ENCODE measurements at regions not wholly inside any gene's neighbourhood (a gene's known extent, or its start where the extent isn't known, plus 50 kb on each side); places are given as distances from the start of the nearest gene placed in this dataset.

GRCh38 chr7:21029006-21029405, 242.3 kb upstream of the SP8 start:
- no peak for DNase-seq (ENCODE audit: low read depth)

DNA sequence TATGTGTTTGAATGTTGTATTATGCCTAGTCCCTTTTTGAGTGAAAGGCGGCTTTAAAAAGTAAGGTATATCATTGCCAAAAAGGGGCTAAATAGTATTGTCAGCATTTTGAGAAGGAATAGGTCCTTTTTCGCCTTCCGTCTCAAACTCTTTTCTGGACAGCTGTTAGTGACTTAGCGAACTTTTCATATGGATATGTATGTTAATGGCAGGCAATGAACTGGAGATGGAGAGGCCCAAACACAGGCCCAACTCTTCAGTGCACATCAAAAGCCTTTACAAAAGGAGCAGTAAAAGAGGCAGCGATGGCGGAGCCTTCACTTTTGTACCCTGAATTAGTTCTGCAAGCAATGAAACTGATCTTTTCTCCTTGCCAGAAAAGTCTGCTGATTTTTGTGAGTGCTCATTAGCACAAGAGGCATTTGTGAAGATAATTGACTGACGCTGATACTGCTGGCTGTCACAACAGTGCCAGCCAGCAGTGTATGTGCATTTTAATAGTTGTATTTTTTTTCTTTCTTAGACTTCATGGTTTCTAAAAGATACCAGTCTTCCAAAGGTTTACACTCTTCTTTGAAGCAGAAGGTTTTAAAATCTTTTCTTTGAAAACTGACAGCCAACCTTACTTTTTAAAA, 243.7 kb upstream of the SP8 start:
- DNase-seq (ENCODE audit: low read depth): no peak

GRCh38 chr7:21041252-21041651, 254.6 kb upstream of the SP8 start:
- no peak for DNase-seq (ENCODE audit: low read depth)

DNA sequence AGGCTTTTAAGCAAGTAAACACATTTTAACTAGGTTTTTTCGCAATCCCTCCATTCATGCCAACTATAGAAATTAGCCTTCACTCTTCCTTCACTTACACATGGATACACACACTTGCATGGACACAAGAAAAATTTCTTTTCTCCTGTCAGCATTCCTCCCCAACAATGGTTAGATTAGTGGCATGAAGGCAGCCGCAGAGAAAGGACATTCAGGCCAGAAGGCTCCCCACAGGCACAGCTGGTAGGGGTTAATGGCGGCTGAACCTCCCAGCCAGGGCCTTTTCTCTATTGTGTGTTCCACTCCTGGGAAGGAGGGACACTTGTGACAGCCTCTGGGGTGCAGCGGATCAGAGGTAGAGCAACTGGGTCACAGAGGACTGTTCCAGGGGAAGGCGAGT, 255.0 kb upstream of the SP8 start:
- no peak for DNase-seq (ENCODE audit: low read depth)

GRCh38 chr7:21044384-21044783, 257.7 kb upstream of the SP8 start:
- no peak for DNase-seq (ENCODE audit: low read depth)

- DNase-seq (ENCODE audit: low read depth): no peak
Observed at GRCh38 chr7:21044913-21045568, 258.4 kb upstream of the SP8 start.

DNA sequence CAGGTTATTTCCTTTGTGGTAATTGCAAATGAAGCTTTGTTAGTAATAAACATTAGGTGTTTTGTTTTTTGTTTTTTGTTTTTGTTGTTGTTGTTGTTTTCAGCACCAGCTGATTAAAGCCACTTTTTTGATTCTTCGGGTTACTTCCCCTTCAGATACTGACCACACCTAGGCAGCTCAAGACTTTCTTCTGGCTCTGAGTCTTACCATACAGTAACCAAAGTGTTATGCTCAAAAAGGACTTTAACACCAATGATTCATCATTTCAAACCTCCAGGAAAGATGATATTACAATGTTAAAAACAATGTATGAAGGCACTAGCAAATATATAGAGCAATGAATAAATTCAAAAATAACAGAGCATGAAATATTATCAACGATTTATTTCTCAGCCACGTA, 265.2 kb upstream of the SP8 start:
- no peak for DNase-seq (ENCODE audit: low read depth)

- no peak for DNase-seq (ENCODE audit: low read depth)
Observed at GRCh38 chr7:21054427-21055112, 267.9 kb upstream of the SP8 start.

GRCh38 chr7:21059069-21059468, 272.4 kb upstream of the SP8 start:
- no peak for DNase-seq (ENCODE audit: low read depth)

- DNase-seq (ENCODE audit: low read depth): no peak
Observed at GRCh38 chr7:21063106-21063505, 276.4 kb upstream of the SP8 start.

- no peak for DNase-seq (ENCODE audit: low read depth)
Observed at GRCh38 chr7:21064698-21065648, 278.3 kb upstream of the SP8 start.

DNA sequence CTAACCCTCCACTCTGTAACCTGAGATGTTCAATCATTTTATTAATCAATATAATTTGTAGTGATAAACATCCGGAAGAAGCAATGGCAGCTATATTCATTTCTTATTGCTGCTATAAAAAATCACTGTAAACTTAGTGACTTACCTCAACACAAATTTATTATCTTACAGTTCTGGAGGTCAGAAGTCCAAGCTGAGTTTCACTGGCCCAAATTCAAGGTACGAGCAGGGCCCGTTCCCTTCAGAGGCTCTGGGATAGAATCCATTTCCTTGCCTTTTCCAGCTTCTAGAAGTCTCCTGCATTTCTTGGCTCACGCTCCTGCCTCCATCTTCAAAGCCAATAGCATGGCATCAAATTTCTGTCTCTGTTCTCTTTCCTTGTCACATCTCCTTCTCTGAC, 279.5 kb upstream of the SP8 start:
- no peak for DNase-seq (ENCODE audit: low read depth)

DNA sequence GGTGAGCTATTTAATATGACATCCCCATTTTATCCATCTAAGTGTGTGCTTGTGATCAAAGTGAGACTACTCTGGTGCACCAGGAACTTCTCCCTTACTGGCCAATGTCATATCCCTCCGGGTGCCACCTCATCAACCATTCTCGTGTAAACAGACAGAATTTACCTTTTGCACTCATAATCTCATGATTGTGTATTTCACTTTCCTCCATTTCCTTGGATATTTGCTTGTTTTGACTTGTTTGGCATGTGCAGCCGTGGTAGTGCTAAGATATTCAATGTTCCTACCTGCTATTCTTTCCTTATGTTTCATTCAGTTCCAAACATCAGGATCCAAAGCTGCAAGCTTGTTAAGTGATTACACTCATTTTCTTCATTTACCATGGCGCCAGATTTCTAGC, 280.5 kb upstream of the SP8 start:
- no peak for DNase-seq (ENCODE audit: low read depth)

- no peak for DNase-seq (ENCODE audit: low read depth)
Observed at GRCh38 chr7:21070571-21071090, 283.9 kb upstream of the SP8 start.

DNA sequence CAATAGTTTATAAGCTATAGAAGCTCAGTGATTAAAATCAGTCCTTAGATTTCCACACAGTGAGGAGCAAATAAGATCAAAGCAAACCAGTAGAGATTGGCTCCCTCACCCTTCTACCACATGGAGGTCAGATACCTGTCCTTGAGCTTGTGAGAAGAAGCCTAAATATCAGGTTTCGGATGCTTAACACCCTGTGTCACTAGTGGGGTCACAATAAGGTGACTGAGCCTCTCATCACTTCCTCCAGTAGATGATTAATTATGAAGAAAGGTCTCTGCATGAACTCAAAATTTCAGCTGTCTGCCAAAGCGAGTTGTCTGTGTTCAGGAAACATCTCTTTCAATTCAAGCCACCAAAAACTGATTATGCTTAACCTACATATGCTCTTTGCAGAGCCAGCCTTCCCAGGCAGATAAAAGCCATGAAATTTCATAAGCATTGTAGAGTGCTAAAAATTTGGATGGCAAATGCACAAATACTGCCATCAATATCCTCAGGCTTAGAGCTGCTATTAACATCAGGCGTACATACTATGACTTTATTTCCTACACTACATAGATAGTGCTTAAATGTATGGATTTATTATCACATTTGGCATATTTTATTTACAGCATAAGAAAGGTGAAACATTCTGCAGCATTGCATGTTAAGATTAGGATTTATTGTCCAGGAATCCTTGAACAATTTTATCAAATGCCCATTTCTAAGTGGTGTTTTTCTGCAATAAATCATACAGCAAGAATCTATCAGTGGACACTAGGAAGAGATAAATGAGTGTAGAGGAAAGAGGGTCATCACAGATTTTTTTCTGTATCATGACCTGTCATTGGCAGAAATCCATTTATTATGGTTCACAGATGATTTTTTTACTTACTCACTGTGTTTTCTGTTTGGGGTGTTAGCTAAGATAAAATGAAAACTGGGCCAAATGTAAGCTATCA, 285.1 kb upstream of the SP8 start:
- DNase-seq (ENCODE audit: low read depth): no peak

- DNase-seq (ENCODE audit: low read depth): no peak
Observed at GRCh38 chr7:21076054-21076453, 289.4 kb upstream of the SP8 start.

GRCh38 chr7:21076574-21076973, 289.9 kb upstream of the SP8 start:
- DNase-seq (ENCODE audit: low read depth): no peak

GRCh38 chr7:21077602-21078001, 290.9 kb upstream of the SP8 start:
- DNase-seq (ENCODE audit: low read depth): no peak

GRCh38 chr7:21084286-21084685, 297.6 kb upstream of the SP8 start:
- DNase-seq (ENCODE audit: low read depth): no peak

DNA sequence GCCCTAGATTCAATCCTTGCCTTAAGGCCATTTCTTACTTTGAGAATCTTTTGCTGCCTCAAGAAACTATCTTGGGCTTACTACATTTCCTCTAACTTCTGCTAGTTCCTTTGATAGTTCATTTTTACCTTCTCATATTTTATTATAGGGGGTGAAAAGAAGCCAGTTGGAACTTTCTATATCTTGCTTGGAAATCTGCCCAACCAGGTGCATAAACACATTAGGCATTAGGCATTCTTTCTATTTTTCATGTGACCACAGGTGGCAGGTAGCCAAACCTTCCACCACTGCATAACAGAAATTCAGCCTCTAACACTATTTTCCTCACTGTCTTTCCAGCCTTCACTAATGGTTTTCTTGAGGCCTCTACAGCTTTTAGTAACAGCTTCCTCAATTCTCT, 300.0 kb upstream of the SP8 start:
- DNase-seq (ENCODE audit: low read depth): no peak

- no peak for DNase-seq (ENCODE audit: low read depth)
Observed at GRCh38 chr7:21089653-21090052, 303.0 kb upstream of the SP8 start.
